CD14-positive monocyte (primary cell): ENCODE measurements at regions not wholly inside any gene's neighbourhood (a gene's known extent, or its start where the extent isn't known, plus 50 kb on each side); places are given as distances from the start of the nearest gene placed in this dataset.

Experiments
- DNase-seq, 3 donors: peaks; one replicate each; pipeline ENCODE4 v3.0.0-alpha.2; 2011 to 2022
- H2AFZ ChIP-seq: 2 replicates; pipeline ENCODE4 v1.6.0; 2012; ENCODE audit warnings: mild to moderate bottlenecking, low read depth, low read length, inconsistent platforms; ENCODE audit not compliant: insufficient read depth, poor library complexity, severe bottlenecking
- H3K27ac ChIP-seq, 2 donors: 1 replicate in 1 of 2; 2 replicates in 1 of 2; pipeline ENCODE4 v1.5.1; 2012 to 2013; ENCODE audit warnings: low read length in 2 of 2, control low read depth in 1 of 2, inconsistent platforms in 1 of 2, low read depth in 1 of 2, mild to moderate bottlenecking in 1 of 2
- H3K27me3 ChIP-seq, 2 donors: one replicate each; pipeline versions ENCODE4 v1.6.0 to v1.6.1; 2011 to 2013; ENCODE audit warnings: low read length in 2 of 2; ENCODE audit not compliant: control insufficient read depth in 2 of 2, insufficient read depth in 2 of 2
- H3K36me3 ChIP-seq, 2 donors: replicated peaks in 1 of 2; 1 replicate in 1 of 2; 2 replicates in 1 of 2; pipeline versions ENCODE4 v1.5.1 to v1.6.1; 2012 to 2013; ENCODE audit warnings: low read length in 2 of 2, control low read depth in 1 of 2, inconsistent platforms in 1 of 2, mild to moderate bottlenecking in 1 of 2; ENCODE audit not compliant: insufficient read depth in 2 of 2, control insufficient read depth in 1 of 2
- H3K4me1 ChIP-seq, 2 donors: 1 replicate in 1 of 2; 2 replicates in 1 of 2; pipeline versions ENCODE4 v1.5.1 to v1.6.1; 2012 to 2013; ENCODE audit warnings: low read length in 2 of 2, control low read depth in 1 of 2, inconsistent platforms in 1 of 2, mild to moderate bottlenecking in 1 of 2, moderate library complexity in 1 of 2; ENCODE audit not compliant: insufficient read depth in 2 of 2, control insufficient read depth in 1 of 2
- H3K4me2 ChIP-seq: replicated peaks from 2 replicates; pipeline ENCODE3; 2012; ENCODE audit warnings: low read length, moderate library complexity, mild to moderate bottlenecking; ENCODE audit not compliant: poor library complexity, severe bottlenecking; ENCODE audit errors: extremely low read depth
- H3K4me3 ChIP-seq, 3 experiments: fragments of 200-600 bp in 1 of 3; sonication (generic) in 1 of 3; replicated peaks in 1 of 3; 1 replicate in 2 of 3; 2 replicates in 1 of 3; pipeline ENCODE4 v1.5.1; 2011 to 2013; ENCODE audit warnings: low read length in 3 of 3, mild to moderate bottlenecking in 3 of 3, control low read depth in 2 of 3, low read depth in 2 of 3, inconsistent platforms in 1 of 3, moderate library complexity in 1 of 3
- H3K79me2 ChIP-seq: 2 replicates; pipeline ENCODE4 v1.6.0; 2012; ENCODE audit warnings: mild to moderate bottlenecking, control low read depth, inconsistent platforms, low read length, moderate library complexity; ENCODE audit not compliant: insufficient read depth
- H3K9ac ChIP-seq: 2 replicates; pipeline ENCODE4 v1.6.0; 2017; ENCODE audit warnings: low read length, mild to moderate bottlenecking; ENCODE audit not compliant: insufficient read depth, poor library complexity, severe bottlenecking
- H3K9me3 ChIP-seq, 2 donors: replicated peaks in 1 of 2; 1 replicate in 1 of 2; 2 replicates in 1 of 2; pipeline versions ENCODE4 v1.5.1 to v1.6.1; 2012 to 2013; ENCODE audit warnings: low read length in 2 of 2, control low read depth in 1 of 2; ENCODE audit not compliant: control insufficient read depth in 1 of 2, insufficient read depth in 1 of 2
- H4K20me1 ChIP-seq: 2 replicates; pipeline ENCODE4 v1.6.0; 2012; ENCODE audit warnings: mild to moderate bottlenecking, low read length, control low read depth, moderate library complexity; ENCODE audit not compliant: insufficient read depth
- H3K27ac Mint-ChIP-seq, 7 donors: one replicate each; pipeline ENCODE4 v1.8.0; 2020; ENCODE audit warnings: mild to moderate bottlenecking in 7 of 7, mixed read lengths in 7 of 7, moderate library complexity in 6 of 7, inconsistent platforms in 2 of 7
- H3K27me3 Mint-ChIP-seq, 3 donors: one replicate each; pipeline ENCODE4 v1.8.0; 2021 to 2022; ENCODE audit warnings: low read depth in 3 of 3, mild to moderate bottlenecking in 3 of 3, mixed read lengths in 3 of 3, moderate library complexity in 3 of 3, inconsistent platforms in 1 of 3
- H3K36me3 Mint-ChIP-seq, 2 donors: one replicate each; pipeline ENCODE4 v1.8.0; 2020; ENCODE audit warnings: mixed read lengths in 2 of 2, inconsistent platforms in 1 of 2, mild to moderate bottlenecking in 1 of 2
- H3K4me1 Mint-ChIP-seq: one replicate; pipeline ENCODE4 v1.8.0; 2020; ENCODE audit warnings: mild to moderate bottlenecking, mixed read lengths
- H3K4me3 Mint-ChIP-seq, 2 donors: one replicate each; pipeline ENCODE4 v1.8.0; 2020; ENCODE audit warnings: mild to moderate bottlenecking in 2 of 2, mixed read lengths in 2 of 2, moderate library complexity in 1 of 2
- H3K9me3 Mint-ChIP-seq, 7 donors: one replicate each; pipeline ENCODE4 v1.8.0; 2020 to 2022; ENCODE audit warnings: mixed read lengths in 7 of 7, mild to moderate bottlenecking in 6 of 7, moderate library complexity in 6 of 7, inconsistent platforms in 2 of 7
- CTCF ChIP-seq: fragments of 200-600 bp; IDR thresholded peaks from one replicate; pipeline ENCODE4 v1.8.0; 2022; ENCODE audit warnings: antibody characterized with exemption, mild to moderate bottlenecking
- WGBS: methylation state at CpG from one replicate; pipeline ENCODE4 v1.1.5; 2013; ENCODE audit warnings: missing lambda C conversion rate; ENCODE audit not compliant: insufficient coverage; 5-methylcytosine and 5-hydroxymethylcytosine counted together
- intact Hi-C, 2 donors: fragments of 100-400 bp; cut with micrococcal nuclease; formaldehyde crosslinking; loops; one replicate each; pipeline versions ENCODE4 v1.15.0 to v1.15.1; 2023

GRCh38 chr10:8137726-8138125 lies 83.2 kb downstream of the GATA3 start:
- Histone ChIP-seq H3K4me2 (peak overlapping the region; percentile 49), H3K9ac (peak overlapping the region; percentile 27), H3K4me1 (peaks cover 18% of the 10 kb centered on the region in 2 donors), H3K9me3 (no peaks in the 10 kb centered on the region), H2AFZ (peak overlapping the region; percentile 45), H3K36me3 (no peaks in the 10 kb centered on the region), H3K27ac (no peak overlapping the region), H3K27me3 (peaks cover 17 to 18% of the 10 kb centered on the region in 2 donors), H4K20me1 (no peaks in the 10 kb centered on the region), H3K79me2 (no peaks in the 10 kb centered on the region), H3K4me3 (peak overlapping the region in 1 of 3 experiments; percentile 51)
- intact Hi-C loops, result no loop called here
- DNase-seq, result peak; percentile 7 to 32 (median 30)
- 0% methylated on average over 4 of the region's 6 CpGs for WGBS
- Mint-ChIP-seq H3K27me3 (peaks cover 20 to 28% (median 26%) of the 10 kb centered on the region in 3 donors), H3K36me3 (no peaks in the 10 kb centered on the region), H3K4me1 (peaks cover 22% of the 10 kb centered on the region), H3K27ac (peak overlapping the region in 5 of 7 donors; percentile 20 to 80 (median 52)), H3K9me3 (peaks cover 0 to 6% (median 0%) of the 10 kb centered on the region in 7 donors), H3K4me3 (peak overlapping the region; percentile 32 to 72)
- no peak for TF ChIP-seq CTCF

- Histone ChIP-seq H3K4me1 (peaks cover 13 to 18% of the 10 kb centered on the region in 2 donors), H3K27ac (no peak overlapping the region), H3K79me2 (no peaks in the 10 kb centered on the region), H3K27me3 (peaks cover 9 to 11% of the 10 kb centered on the region in 2 donors), H3K4me2 (no peak overlapping the region), H3K9ac (no peak overlapping the region), H3K4me3 (no peak overlapping the region), H3K9me3 (no peaks in the 10 kb centered on the region), H2AFZ (no peak overlapping the region), H4K20me1 (no peaks in the 10 kb centered on the region), H3K36me3 (no peaks in the 10 kb centered on the region)
- Mint-ChIP-seq H3K4me3 (no peak overlapping the region), H3K9me3 (peaks cover 0 to 6% (median 0%) of the 10 kb centered on the region in 7 donors), H3K27ac (no peak overlapping the region), H3K27me3 (peaks cover 15 to 21% (median 18%) of the 10 kb centered on the region in 3 donors), H3K4me1 (peaks cover 17% of the 10 kb centered on the region), H3K36me3 (no peaks in the 10 kb centered on the region)
- WGBS, result 90% methylated on average over 2 of the region's 3 CpGs
- no peak for TF ChIP-seq CTCF
- no peak for DNase-seq
- intact Hi-C loops, result no loop called here
Measured at GRCh38 chr10:8138471-8138870, 84.0 kb downstream of the GATA3 start.
